Kidney epithelial cell (primary cell): ENCODE measurements at regions not wholly inside any gene's neighbourhood (a gene's known extent, or its start where the extent isn't known, plus 50 kb on each side); places are given as distances from the start of the nearest gene placed in this dataset.

Experiments
- DNase-seq: peaks from one replicate; pipeline ENCODE4 v3.0.0-alpha.2; 2010; ENCODE audit warnings: low read depth
- H3K27me3 ChIP-seq: 2 replicates; pipeline ENCODE4 v1.6.0; 2011; ENCODE audit warnings: low read length; ENCODE audit not compliant: control insufficient read depth, insufficient read depth
- H3K36me3 ChIP-seq: 2 replicates; pipeline ENCODE4 v1.5.1; 2011; ENCODE audit warnings: low read length; ENCODE audit not compliant: control insufficient read depth, insufficient read depth
- H3K4me3 ChIP-seq: 2 replicates; pipeline ENCODE4 v1.5.1; 2011; ENCODE audit warnings: low read depth, mild to moderate bottlenecking, control low read depth, low read length
- TF ChIP-seq, protein P1 (sequence below): IDR thresholded peaks from 2 replicates; pipeline ENCODE4 v1.5.1; 2011; ENCODE audit warnings: mild to moderate bottlenecking, moderate library complexity, low read length, control low read depth, inconsistent platforms; ENCODE audit not compliant: insufficient read depth, poor library complexity, severe bottlenecking

DNA sequence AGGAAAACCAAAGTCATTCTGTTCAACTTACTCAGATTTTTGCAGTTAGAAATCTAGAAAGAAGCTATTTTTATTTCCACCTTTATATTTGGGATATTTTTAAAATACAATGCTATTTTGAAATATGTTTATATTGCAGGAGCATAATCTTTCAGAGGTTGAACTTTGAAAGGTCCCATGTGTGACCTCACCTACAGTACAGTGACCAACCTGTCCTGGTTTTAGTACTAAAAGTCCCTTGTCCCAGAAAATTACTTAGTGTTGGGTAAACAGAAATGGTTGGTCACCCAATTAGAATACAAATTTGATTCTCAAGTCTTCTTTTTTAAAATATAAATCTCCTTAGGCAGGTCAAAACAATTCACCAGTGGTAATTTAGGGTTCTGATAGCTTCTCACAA, 141.6 kb upstream of the FRMD4B start:
- TF ChIP-seq, protein P1, sequence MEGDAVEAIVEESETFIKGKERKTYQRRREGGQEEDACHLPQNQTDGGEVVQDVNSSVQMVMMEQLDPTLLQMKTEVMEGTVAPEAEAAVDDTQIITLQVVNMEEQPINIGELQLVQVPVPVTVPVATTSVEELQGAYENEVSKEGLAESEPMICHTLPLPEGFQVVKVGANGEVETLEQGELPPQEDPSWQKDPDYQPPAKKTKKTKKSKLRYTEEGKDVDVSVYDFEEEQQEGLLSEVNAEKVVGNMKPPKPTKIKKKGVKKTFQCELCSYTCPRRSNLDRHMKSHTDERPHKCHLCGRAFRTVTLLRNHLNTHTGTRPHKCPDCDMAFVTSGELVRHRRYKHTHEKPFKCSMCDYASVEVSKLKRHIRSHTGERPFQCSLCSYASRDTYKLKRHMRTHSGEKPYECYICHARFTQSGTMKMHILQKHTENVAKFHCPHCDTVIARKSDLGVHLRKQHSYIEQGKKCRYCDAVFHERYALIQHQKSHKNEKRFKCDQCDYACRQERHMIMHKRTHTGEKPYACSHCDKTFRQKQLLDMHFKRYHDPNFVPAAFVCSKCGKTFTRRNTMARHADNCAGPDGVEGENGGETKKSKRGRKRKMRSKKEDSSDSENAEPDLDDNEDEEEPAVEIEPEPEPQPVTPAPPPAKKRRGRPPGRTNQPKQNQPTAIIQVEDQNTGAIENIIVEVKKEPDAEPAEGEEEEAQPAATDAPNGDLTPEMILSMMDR = no peak

DNA sequence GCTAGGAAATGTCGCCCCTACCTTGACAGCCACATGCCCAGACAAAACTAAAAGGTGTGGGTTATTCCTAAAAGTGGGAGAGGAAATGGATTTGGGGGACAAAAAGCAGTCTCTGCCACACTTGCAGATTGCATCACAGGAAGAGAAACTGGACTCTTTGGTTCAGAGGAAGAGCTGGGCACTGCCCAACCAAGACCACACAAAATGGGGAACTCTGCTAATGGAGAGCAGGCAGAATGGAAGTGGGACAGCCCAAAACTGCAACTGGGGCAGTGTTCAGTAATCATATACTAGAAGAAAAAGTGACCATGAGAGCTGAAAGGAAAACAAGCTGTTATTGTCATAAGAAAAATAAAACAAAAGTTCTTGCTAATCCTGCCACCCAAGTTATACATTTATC, 138.9 kb upstream of the FRMD4B start:
- DNase-seq = no peak
- Histone ChIP-seq H3K27me3 (no peaks in the 10 kb centered on the region), H3K36me3 (no peaks in the 10 kb centered on the region), H3K4me3 (no peak overlapping the region)
- TF ChIP-seq, protein P1 = no peak

More for the DNA sequence above, 141.6 kb upstream of the FRMD4B start:
- H3K36me3 ChIP-seq = no peaks in the 10 kb centered on the region
- DNase-seq = no peak
- H3K4me3 ChIP-seq = no peak overlapping the region
- no peaks in the 10 kb centered on the region for H3K27me3 ChIP-seq

DNA sequence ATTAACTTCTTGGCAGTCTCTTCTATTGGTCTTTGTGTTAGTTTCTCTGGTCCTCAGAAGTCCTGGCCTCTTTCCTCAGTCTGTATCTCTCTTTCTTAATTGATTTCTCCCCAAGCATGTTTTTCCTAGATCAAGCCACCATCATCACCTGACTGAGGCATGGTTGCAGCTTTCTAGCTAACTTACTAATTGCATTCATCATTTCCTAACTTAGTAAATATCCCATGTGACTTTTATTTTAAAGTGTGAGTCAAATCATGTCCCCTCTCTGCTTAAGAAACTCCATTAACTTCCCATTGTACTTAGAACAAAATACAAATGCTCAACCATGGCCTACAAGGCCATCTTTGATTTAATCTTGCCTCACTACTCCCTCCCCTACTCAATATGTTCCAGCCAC, 135.4 kb upstream of the FRMD4B start:
- no peaks in the 10 kb centered on the region for H3K27me3 ChIP-seq
- no peaks in the 10 kb centered on the region for H3K36me3 ChIP-seq
- H3K4me3 ChIP-seq = no peak overlapping the region
- no peak for DNase-seq
- TF ChIP-seq, protein P1 = no peak

DNA sequence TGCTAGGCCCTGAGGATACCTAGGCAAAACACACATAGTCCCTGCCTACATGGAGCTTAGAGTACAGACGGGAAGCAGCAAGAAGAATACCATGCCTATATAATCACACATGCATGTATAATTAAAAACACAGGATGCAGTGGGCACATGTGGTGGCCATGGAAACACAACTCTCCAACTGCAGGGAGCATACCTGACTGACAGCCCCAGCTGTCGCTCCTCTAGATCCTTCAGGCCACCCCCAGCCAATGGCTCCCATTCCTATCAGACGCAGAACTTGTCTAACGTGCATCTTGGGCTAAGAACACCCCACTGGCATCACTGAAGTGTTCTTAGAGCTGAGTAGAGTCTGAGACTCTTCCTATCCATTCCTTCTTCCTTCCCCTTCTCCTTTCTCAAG, 125.5 kb upstream of the FRMD4B start:
- DNase-seq = no peak
- Histone ChIP-seq H3K4me3 (no peak overlapping the region), H3K36me3 (no peaks in the 10 kb centered on the region), H3K27me3 (no peaks in the 10 kb centered on the region)
- TF ChIP-seq, protein P1 = no peak

DNA sequence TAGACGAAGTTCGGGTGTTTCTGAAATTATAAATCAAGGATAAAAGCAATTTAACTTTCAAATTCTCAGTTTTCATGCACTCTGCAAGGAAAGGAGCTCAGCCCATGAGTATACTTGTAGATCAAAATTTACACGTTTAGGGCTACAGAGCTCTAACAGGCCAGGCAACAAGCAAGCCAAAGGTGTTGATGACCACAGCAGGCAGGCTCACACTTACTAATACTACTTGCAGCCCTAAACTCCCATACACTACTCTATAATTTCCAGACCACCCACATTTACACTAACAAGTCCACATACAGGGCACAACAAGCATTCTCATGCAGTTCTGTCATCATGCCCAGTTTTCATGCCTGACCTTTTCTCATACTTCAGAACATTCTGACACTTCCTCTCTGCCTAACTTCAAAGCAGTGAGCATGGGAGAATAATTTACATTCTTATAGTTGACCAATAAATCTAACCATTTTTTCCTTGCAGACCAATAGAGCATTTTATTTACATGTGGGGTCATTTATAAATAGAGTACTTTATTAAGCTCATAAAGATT, 124.7 kb upstream of the FRMD4B start:
- TF ChIP-seq, protein P1 = no peak
- Histone ChIP-seq H3K27me3 (no peaks in the 10 kb centered on the region), H3K36me3 (no peaks in the 10 kb centered on the region), H3K4me3 (no peak overlapping the region)
- no peak for DNase-seq

DNA sequence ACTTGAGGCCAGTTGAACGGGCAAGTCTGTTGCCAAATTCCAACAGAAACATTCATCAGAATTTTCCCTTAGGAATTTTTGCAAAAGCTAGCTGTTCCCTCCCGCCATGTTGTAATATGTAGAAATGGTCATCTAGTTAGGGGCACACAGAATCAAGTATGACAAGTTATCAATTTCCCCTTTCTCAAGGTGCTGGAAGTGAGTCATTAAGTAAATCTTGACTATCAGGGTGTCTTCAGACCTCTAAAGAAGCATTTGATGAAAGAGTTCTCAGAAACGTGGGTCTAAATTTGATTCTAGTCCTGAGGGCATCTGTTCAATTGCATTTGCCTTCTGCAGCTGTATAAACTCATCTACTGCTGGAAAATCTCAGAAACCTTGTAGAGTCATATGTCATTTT, 123.4 kb upstream of the FRMD4B start:
- Histone ChIP-seq H3K36me3 (no peaks in the 10 kb centered on the region), H3K27me3 (no peaks in the 10 kb centered on the region)
- TF ChIP-seq, protein P1 = no peak

More for the DNA sequence above, 123.4 kb upstream of the FRMD4B start:
- no peak overlapping the region for H3K4me3 ChIP-seq
- no peak for DNase-seq
